IPS-15b (cell line): ENCODE measurements at regions not wholly inside any gene's neighbourhood (a gene's known extent, or its start where the extent isn't known, plus 50 kb on each side); places are given as distances from the start of the nearest gene placed in this dataset.

ENCODE experiments used
- H3K27me3 ChIP-seq: one replicate; pipeline ENCODE4 v1.6.1; 2013; ENCODE audit warnings: low read length; ENCODE audit not compliant: control insufficient read depth, insufficient read depth
- H3K36me3 ChIP-seq: one replicate; pipeline ENCODE4 v1.6.1; 2013; ENCODE audit warnings: low read length; ENCODE audit not compliant: control insufficient read depth, insufficient read depth
- H3K4me1 ChIP-seq: one replicate; pipeline ENCODE4 v1.6.1; 2013; ENCODE audit warnings: mild to moderate bottlenecking, low read length; ENCODE audit not compliant: control insufficient read depth, insufficient read depth
- H3K4me3 ChIP-seq: one replicate; pipeline ENCODE4 v1.5.1; 2013; ENCODE audit warnings: low read depth, low read length
- H3K9ac ChIP-seq: one replicate; pipeline ENCODE4 v1.6.1; 2013; ENCODE audit warnings: low read depth, mild to moderate bottlenecking, low read length
- H3K9me3 ChIP-seq: one replicate; pipeline ENCODE4 v1.6.1; 2013; ENCODE audit warnings: mild to moderate bottlenecking, low read length; ENCODE audit not compliant: control insufficient read depth, insufficient read depth

- no peak overlapping the region for H3K9ac ChIP-seq
- H3K36me3 ChIP-seq: no peaks in the 10 kb centered on the region
Measured at GRCh38 chr12:75603475-75603874, 92.1 kb upstream of the KRR1 start.

GRCh38 chr12:75602106-75602505 lies 90.7 kb upstream of the KRR1 start:
- no peaks in the 10 kb centered on the region for H3K27me3 ChIP-seq
- H3K4me3 ChIP-seq: no peak overlapping the region
- no peaks in the 10 kb centered on the region for H3K4me1 ChIP-seq
- H3K9ac ChIP-seq: no peak overlapping the region
- no peaks in the 10 kb centered on the region for H3K36me3 ChIP-seq
- H3K9me3 ChIP-seq: no peaks in the 10 kb centered on the region

More at GRCh38 chr12:75603475-75603874, 92.1 kb upstream of the KRR1 start:
- Histone ChIP-seq H3K27me3 (no peaks in the 10 kb centered on the region), H3K4me1 (no peaks in the 10 kb centered on the region), H3K9me3 (no peaks in the 10 kb centered on the region), H3K4me3 (no peak overlapping the region)

GRCh38 chr12:75600146-75600545 lies 88.7 kb upstream of the KRR1 start:
- Histone ChIP-seq H3K36me3 (no peaks in the 10 kb centered on the region), H3K4me1 (no peaks in the 10 kb centered on the region), H3K9ac (no peak overlapping the region), H3K4me3 (no peak overlapping the region), H3K27me3 (no peaks in the 10 kb centered on the region), H3K9me3 (no peaks in the 10 kb centered on the region)

GRCh38 chr12:75599061-75599460 lies 87.7 kb upstream of the KRR1 start:
- no peaks in the 10 kb centered on the region for H3K27me3 ChIP-seq
- H3K9me3 ChIP-seq: no peaks in the 10 kb centered on the region
- H3K9ac ChIP-seq: no peak overlapping the region
- H3K4me1 ChIP-seq: no peaks in the 10 kb centered on the region
- H3K36me3 ChIP-seq: no peaks in the 10 kb centered on the region
- H3K4me3 ChIP-seq: no peak overlapping the region

GRCh38 chr12:75596406-75596805 lies 85.0 kb upstream of the KRR1 start:
- H3K27me3 ChIP-seq: no peaks in the 10 kb centered on the region
- no peaks in the 10 kb centered on the region for H3K4me1 ChIP-seq
- H3K9me3 ChIP-seq: no peaks in the 10 kb centered on the region

GRCh38 chr12:75592638-75593335 lies 81.4 kb upstream of the KRR1 start:
- Histone ChIP-seq H3K4me3 (no peak overlapping the region), H3K9ac (no peak overlapping the region), H3K36me3 (no peaks in the 10 kb centered on the region), H3K27me3 (no peaks in the 10 kb centered on the region), H3K9me3 (no peaks in the 10 kb centered on the region), H3K4me1 (no peaks in the 10 kb centered on the region)

More at GRCh38 chr12:75596406-75596805, 85.0 kb upstream of the KRR1 start:
- Histone ChIP-seq H3K9ac (no peak overlapping the region), H3K36me3 (no peaks in the 10 kb centered on the region), H3K4me3 (no peak overlapping the region)

GRCh38 chr12:75592086-75592485 lies 80.7 kb upstream of the KRR1 start:
- H3K9ac ChIP-seq: no peak overlapping the region
- H3K9me3 ChIP-seq: no peaks in the 10 kb centered on the region
- no peak overlapping the region for H3K4me3 ChIP-seq
- no peaks in the 10 kb centered on the region for H3K4me1 ChIP-seq
- H3K27me3 ChIP-seq: no peaks in the 10 kb centered on the region
- H3K36me3 ChIP-seq: no peaks in the 10 kb centered on the region

- Histone ChIP-seq H3K4me1 (no peaks in the 10 kb centered on the region), H3K9me3 (no peaks in the 10 kb centered on the region), H3K4me3 (no peak overlapping the region), H3K27me3 (no peaks in the 10 kb centered on the region), H3K9ac (no peak overlapping the region), H3K36me3 (no peaks in the 10 kb centered on the region)
Measured at GRCh38 chr12:75591628-75592027, 80.2 kb upstream of the KRR1 start.

GRCh38 chr12:75589801-75590200 lies 78.4 kb upstream of the KRR1 start:
- Histone ChIP-seq H3K4me3 (no peak overlapping the region), H3K9ac (no peak overlapping the region), H3K4me1 (no peaks in the 10 kb centered on the region), H3K27me3 (no peaks in the 10 kb centered on the region), H3K9me3 (no peaks in the 10 kb centered on the region), H3K36me3 (no peaks in the 10 kb centered on the region)

- Histone ChIP-seq H3K9ac (no peak overlapping the region), H3K4me1 (no peaks in the 10 kb centered on the region), H3K36me3 (no peaks in the 10 kb centered on the region), H3K27me3 (no peaks in the 10 kb centered on the region), H3K4me3 (no peak overlapping the region), H3K9me3 (no peaks in the 10 kb centered on the region)
Measured at GRCh38 chr12:75587340-75588106, 76.1 kb upstream of the KRR1 start.

- H3K9me3 ChIP-seq: no peaks in the 10 kb centered on the region
- H3K4me1 ChIP-seq: no peaks in the 10 kb centered on the region
- no peak overlapping the region for H3K4me3 ChIP-seq
- H3K9ac ChIP-seq: no peak overlapping the region
- H3K27me3 ChIP-seq: no peaks in the 10 kb centered on the region
- no peaks in the 10 kb centered on the region for H3K36me3 ChIP-seq
Measured at GRCh38 chr12:75585330-75585729, 73.9 kb upstream of the KRR1 start.

- Histone ChIP-seq H3K9me3 (no peaks in the 10 kb centered on the region), H3K4me1 (no peaks in the 10 kb centered on the region), H3K27me3 (no peaks in the 10 kb centered on the region), H3K36me3 (no peaks in the 10 kb centered on the region), H3K4me3 (no peak overlapping the region), H3K9ac (no peak overlapping the region)
Measured at GRCh38 chr12:75583355-75583754, 71.9 kb upstream of the KRR1 start.
